GM12872 (cell line): ENCODE measurements at regions not wholly inside any gene's neighbourhood (a gene's known extent, or its start where the extent isn't known, plus 50 kb on each side); places are given as distances from the start of the nearest gene placed in this dataset.
A peak's percentile ranks its signal among the peaks of the same experiment; 100 is the strongest.

Experiments
- TF ChIP-seq, protein P1 (sequence below): IDR thresholded peaks from 3 replicates; pipeline ENCODE4 v1.5.1; 2011; ENCODE audit warnings: low read depth, mild to moderate bottlenecking, low read length, moderate library complexity; ENCODE audit not compliant: insufficient read depth

DNA sequence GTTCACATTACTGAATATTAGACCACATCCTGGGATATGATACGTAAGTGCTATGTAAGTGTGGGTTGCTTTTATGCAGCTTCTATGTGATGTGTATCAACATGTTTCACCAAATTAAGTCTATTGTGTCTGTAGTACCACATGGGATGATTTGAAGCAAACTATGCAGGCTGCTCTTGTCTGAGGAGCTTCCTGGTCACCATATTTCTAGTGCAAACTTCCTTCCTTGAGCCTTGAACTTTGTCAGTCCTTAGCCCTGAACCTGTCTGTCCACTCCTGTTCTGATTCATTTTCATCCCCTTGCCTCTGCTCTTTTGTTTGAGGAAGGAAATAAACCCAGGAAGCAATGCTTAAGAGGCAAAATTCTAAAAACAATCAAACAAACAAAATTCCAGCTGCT lies 117.5 kb upstream of the VANGL1 start:
- TF ChIP-seq, protein P1, sequence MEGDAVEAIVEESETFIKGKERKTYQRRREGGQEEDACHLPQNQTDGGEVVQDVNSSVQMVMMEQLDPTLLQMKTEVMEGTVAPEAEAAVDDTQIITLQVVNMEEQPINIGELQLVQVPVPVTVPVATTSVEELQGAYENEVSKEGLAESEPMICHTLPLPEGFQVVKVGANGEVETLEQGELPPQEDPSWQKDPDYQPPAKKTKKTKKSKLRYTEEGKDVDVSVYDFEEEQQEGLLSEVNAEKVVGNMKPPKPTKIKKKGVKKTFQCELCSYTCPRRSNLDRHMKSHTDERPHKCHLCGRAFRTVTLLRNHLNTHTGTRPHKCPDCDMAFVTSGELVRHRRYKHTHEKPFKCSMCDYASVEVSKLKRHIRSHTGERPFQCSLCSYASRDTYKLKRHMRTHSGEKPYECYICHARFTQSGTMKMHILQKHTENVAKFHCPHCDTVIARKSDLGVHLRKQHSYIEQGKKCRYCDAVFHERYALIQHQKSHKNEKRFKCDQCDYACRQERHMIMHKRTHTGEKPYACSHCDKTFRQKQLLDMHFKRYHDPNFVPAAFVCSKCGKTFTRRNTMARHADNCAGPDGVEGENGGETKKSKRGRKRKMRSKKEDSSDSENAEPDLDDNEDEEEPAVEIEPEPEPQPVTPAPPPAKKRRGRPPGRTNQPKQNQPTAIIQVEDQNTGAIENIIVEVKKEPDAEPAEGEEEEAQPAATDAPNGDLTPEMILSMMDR: no peak

DNA sequence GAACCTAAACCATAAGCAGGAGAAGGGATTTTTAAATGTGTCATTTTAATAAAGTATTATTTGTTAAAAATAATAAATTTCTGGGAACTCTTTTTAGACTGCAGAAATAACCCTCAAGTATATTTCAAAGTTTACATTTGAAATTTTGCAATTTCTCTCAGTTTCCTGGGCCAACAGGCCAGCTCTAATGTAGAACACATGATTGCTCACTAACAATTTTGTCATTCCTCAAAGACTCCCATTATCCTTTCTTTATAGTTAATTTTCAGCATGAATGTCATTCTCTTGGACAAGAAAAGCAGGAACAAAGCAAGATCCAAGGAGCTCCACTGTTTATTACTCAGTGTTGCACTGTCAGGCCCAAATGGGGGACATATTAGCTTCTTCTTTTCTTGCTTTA lies 119.4 kb upstream of the VANGL1 start:
- TF ChIP-seq, protein P1: no peak

- TF ChIP-seq, protein P1: no peak
These were observed 126.5 kb upstream of the VANGL1 start for GRCh38 chr1:115515270-115515669.

DNA sequence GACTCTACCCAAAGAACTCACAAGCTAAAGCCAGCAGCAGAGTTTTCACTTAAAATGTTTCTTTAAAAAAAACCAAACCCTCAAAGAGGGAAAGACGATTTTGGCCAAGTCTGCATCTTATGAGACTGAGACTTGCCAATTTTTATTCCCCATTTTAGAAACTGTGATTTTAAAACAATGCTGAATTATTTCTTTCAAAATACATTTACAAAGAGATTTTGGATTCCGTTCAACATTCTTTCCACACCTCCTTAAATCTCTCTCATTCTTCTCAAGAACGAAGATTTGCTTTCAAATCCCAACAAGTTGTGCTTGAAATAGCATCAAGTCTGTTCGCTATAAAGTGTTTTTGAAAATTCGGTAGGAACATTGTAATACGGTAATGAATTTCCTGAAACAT lies 133.9 kb upstream of the VANGL1 start:
- TF ChIP-seq, protein P1: no peak

DNA sequence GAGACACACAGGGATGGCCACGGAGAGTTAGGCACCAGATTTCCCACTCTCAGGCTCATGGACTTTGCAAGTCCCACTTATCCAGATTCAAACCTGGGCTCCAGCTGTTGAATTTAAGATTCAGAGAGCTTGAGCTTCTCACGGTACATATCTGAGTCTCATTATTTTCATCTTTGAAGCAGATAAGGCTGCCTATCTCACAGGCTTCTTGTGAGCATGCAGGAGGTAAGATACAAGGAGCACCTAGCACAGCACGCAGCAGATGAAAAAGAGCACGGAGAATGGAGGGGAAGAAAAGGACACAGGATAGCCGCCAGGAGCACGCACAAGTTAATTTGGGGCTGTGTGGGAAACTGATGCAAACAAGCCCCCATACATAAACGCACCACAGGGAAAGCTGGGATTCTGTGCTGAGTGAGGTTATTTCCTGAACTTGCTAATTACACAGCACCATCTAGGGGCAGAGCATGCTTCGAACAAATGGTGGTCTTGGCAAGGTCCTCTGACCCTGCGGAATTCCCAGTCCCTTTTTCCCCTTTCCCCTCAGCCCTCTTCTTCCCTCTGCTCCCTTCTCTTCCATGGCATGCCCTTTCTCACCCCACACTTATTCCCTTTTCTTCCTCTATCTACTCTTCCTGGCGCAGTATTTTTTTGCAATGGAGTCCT lies 134.7 kb upstream of the VANGL1 start:
- TF ChIP-seq, protein P1: peak; percentile 36; the same call in 2 of the 3 replicates

GRCh38 chr1:115506518-115506917 lies 135.3 kb upstream of the VANGL1 start:
- TF ChIP-seq, protein P1: no peak

DNA sequence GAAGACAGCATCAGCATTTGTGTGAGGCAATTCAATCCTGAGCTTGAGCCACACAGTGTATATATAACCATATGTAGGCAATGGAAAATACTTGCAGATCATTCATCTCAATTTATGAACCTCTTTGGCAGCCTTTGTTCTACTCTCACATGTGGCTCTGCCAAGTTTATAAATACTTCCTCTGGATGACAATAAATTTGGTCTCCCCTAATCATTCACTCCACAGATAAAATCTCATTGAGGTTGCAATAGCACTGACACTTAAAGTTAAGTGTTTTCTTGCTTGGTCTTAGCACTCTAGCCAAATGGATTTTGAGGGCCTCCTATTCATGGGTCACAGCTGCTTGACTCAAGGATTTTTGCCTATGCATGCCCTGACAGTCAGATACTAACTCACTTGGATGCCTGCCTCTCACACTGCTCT lies 136.6 kb upstream of the VANGL1 start:
- TF ChIP-seq, protein P1: no peak

DNA sequence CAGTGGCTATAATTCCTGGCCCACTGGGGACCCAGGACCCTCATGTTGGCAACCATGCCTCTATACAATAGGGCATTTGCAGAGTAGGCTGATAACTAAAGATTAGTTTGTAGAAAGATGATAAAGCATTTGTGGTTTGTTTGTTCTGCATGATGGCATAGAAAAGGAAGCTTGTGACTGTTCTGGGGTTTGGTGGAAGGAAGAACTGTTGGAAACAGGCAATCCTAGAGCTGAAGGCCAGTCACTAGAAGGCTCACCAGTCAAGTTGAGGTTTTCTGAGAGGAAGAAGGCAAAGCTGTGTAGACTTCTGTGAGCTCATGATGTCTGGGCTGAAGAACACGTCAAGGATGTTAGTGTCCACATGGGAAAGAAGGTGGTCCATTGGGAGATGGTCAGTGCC lies 140.3 kb upstream of the VANGL1 start:
- TF ChIP-seq, protein P1: no peak
